ENCODE measurements at regions not wholly inside any gene's neighbourhood (a gene's known extent, or its start where the extent isn't known, plus 50 kb on each side); places are given as distances from the start of the nearest gene placed in this dataset.

DNA sequence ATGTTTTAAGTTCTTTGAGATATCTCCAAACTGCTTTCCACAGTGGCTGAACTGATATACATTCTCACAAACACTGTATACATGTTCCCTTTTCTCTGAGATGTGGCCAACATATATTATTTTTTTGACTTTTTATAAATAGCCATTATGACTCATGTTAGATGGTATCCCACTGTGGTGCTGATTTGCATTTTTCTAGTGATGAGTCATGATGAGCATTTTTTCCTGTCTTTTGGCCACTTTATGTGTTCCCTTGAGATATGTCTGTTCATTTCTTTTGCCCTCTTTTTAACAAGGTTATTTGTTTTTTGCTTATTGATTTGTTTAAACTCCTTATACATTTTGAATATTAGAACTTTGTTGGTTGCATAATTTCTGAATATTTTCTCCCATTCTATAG, 1055.1 kb downstream of the NXPH1 start:
- H3K36me3 ChIP-seq (replicated peaks; ENCODE audit: low read depth, low read length) = no peaks in the 10 kb centered on the region
- TF ChIP-seq EZH2phosphoT487 (IDR thresholded peaks at IDR 0.05; ENCODE audit: low read depth) = no peak
- TF ChIP-seq, protein P1, sequence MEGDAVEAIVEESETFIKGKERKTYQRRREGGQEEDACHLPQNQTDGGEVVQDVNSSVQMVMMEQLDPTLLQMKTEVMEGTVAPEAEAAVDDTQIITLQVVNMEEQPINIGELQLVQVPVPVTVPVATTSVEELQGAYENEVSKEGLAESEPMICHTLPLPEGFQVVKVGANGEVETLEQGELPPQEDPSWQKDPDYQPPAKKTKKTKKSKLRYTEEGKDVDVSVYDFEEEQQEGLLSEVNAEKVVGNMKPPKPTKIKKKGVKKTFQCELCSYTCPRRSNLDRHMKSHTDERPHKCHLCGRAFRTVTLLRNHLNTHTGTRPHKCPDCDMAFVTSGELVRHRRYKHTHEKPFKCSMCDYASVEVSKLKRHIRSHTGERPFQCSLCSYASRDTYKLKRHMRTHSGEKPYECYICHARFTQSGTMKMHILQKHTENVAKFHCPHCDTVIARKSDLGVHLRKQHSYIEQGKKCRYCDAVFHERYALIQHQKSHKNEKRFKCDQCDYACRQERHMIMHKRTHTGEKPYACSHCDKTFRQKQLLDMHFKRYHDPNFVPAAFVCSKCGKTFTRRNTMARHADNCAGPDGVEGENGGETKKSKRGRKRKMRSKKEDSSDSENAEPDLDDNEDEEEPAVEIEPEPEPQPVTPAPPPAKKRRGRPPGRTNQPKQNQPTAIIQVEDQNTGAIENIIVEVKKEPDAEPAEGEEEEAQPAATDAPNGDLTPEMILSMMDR (IDR thresholded peaks at IDR 0.05; ENCODE audit: low read depth, low read length) = no peak
- no peak overlapping the region for H3K4me2 ChIP-seq (ENCODE audit: low read length)
- peaks cover 7% of the 10 kb centered on the region for H3K4me1 ChIP-seq (ENCODE audit: low read length)
- no peaks in the 10 kb centered on the region for H3K79me2 ChIP-seq (ENCODE audit: low read length)
- H4K20me1 ChIP-seq (ENCODE audit: insufficient read depth, low read length) = no peaks in the 10 kb centered on the region
- no peak overlapping the region for H3K9ac ChIP-seq (ENCODE audit: low read length)
- no peaks in the 10 kb centered on the region for H3K9me3 ChIP-seq (ENCODE audit: insufficient read depth, low read length)
- no peak overlapping the region for H3K27ac ChIP-seq (ENCODE audit: low read length)
- no peak overlapping the region for H3K4me3 ChIP-seq (ENCODE audit: low read length)
- H3K27me3 ChIP-seq (ENCODE audit: low read depth, low read length) = no peaks in the 10 kb centered on the region
- no peak overlapping the region for H2AFZ ChIP-seq (ENCODE audit: low read depth, low read length)

DNA sequence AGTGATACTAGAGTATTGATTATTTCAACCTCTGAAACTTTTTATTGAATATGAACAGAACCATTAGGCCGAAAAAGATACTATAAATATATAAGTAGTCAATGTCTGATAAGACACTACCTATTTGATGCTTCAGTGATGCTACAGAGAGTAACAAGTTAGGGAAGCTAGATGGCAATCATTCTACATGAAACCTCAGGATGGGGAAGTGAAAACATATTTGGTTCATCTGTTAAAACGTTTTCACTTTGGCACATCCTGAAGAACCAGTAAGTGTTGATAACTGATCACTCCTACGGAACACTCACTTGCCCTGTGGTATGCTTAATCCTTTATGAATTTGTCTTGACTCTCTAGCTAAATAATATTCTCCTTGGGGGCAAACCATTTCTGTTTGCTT, 1064.9 kb downstream of the NXPH1 start:
- Histone ChIP-seq H3K4me1 (ENCODE audit: low read length) (0 out of 2 replicates have a peak, but pooled peaks cover 2% of the 10 kb centered on the region), H3K4me2 (ENCODE audit: low read length) (peak overlapping the region; percentile 40; the same call in 1 of the 2 replicates), H3K79me2 (ENCODE audit: low read length) (no peaks in the 10 kb centered on the region), H3K27me3 (ENCODE audit: low read depth, low read length) (no peaks in the 10 kb centered on the region), H3K9me3 (ENCODE audit: insufficient read depth, low read length) (no peaks in the 10 kb centered on the region), H4K20me1 (ENCODE audit: insufficient read depth, low read length) (no peaks in the 10 kb centered on the region), H3K9ac (ENCODE audit: low read length) (no peak overlapping the region), H2AFZ (ENCODE audit: low read depth, low read length) (no peak overlapping the region), H3K4me3 (ENCODE audit: low read length) (no peak overlapping the region), H3K36me3 (replicated peaks; ENCODE audit: low read depth, low read length) (no peaks in the 10 kb centered on the region), H3K27ac (ENCODE audit: low read length) (no peak overlapping the region)
- TF ChIP-seq, protein P1 (IDR thresholded peaks at IDR 0.05; ENCODE audit: low read depth, low read length) = peak; percentile 57
- no peak for TF ChIP-seq EZH2phosphoT487 (IDR thresholded peaks at IDR 0.05; ENCODE audit: low read depth)

- Histone ChIP-seq H3K36me3 (replicated peaks; ENCODE audit: low read depth, low read length) (no peaks in the 10 kb centered on the region), H3K9me3 (ENCODE audit: insufficient read depth, low read length) (no peaks in the 10 kb centered on the region), H3K4me2 (ENCODE audit: low read length) (no peak overlapping the region), H3K9ac (ENCODE audit: low read length) (no peak overlapping the region), H3K4me1 (ENCODE audit: low read length) (0 out of 2 replicates have a peak, but pooled peaks cover 2% of the 10 kb centered on the region), H3K79me2 (ENCODE audit: low read length) (no peaks in the 10 kb centered on the region), H3K27ac (ENCODE audit: low read length) (no peak overlapping the region), H3K4me3 (ENCODE audit: low read length) (no peak overlapping the region), H2AFZ (ENCODE audit: low read depth, low read length) (no peak overlapping the region), H3K27me3 (ENCODE audit: low read depth, low read length) (no peaks in the 10 kb centered on the region), H4K20me1 (ENCODE audit: insufficient read depth, low read length) (no peaks in the 10 kb centered on the region)
- TF ChIP-seq, protein P1 (IDR thresholded peaks at IDR 0.05; ENCODE audit: low read depth, low read length) = no peak
- TF ChIP-seq EZH2phosphoT487 (IDR thresholded peaks at IDR 0.05; ENCODE audit: low read depth) = no peak
These were observed 1068.9 kb downstream of the NXPH1 start for GRCh38 chr7:9502269-9502668.

DNA sequence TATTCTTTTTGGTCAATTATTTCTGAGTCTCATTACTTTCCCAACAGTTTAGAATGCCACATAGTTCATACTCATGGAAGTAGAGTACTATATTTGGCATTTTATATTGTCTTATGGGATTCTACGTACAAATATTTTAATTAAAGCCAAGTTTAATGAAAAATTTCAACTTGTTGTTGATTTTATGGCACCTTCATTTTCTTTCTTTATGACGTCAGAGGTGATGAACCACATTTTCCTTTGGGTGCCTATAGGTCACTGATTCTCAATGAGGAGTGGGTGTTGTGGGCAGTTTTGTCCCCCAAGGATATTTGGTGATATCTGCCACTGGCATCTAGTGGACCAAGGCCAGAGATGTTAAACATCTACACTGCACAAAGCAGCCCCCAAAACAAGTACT, 1071.3 kb downstream of the NXPH1 start:
- Histone ChIP-seq H3K9me3 (ENCODE audit: insufficient read depth, low read length) (no peaks in the 10 kb centered on the region), H3K79me2 (ENCODE audit: low read length) (no peaks in the 10 kb centered on the region), H3K4me3 (ENCODE audit: low read length) (no peak overlapping the region), H2AFZ (ENCODE audit: low read depth, low read length) (no peak overlapping the region), H3K4me2 (ENCODE audit: low read length) (no peak overlapping the region), H3K9ac (ENCODE audit: low read length) (no peak overlapping the region), H3K27ac (ENCODE audit: low read length) (no peak overlapping the region), H3K4me1 (ENCODE audit: low read length) (no peaks in the 10 kb centered on the region), H3K27me3 (ENCODE audit: low read depth, low read length) (no peaks in the 10 kb centered on the region), H4K20me1 (ENCODE audit: insufficient read depth, low read length) (no peaks in the 10 kb centered on the region), H3K36me3 (replicated peaks; ENCODE audit: low read depth, low read length) (no peaks in the 10 kb centered on the region)
- TF ChIP-seq EZH2phosphoT487 (IDR thresholded peaks at IDR 0.05; ENCODE audit: low read depth) = no peak
- TF ChIP-seq, protein P1 (IDR thresholded peaks at IDR 0.05; ENCODE audit: low read depth, low read length) = no peak

Measured in OCI-LY3 (cell line).